K562 (cell line): ENCODE measurements at regions not wholly inside any gene's neighbourhood (a gene's known extent, or its start where the extent isn't known, plus 50 kb on each side); places are given as distances from the start of the nearest gene placed in this dataset.

Experiments
- NONO ChIP-seq, 2 experiments: fragments of 200-400 bp in 1 of 2; fragments of 450-650 bp in 1 of 2; formaldehyde crosslinking in 1 of 2; IDR thresholded peaks; 2 replicates each; pipeline ENCODE4 v1.6.1; 2017; ENCODE audit warnings: low read depth in 2 of 2, mild to moderate bottlenecking in 2 of 2, moderate library complexity in 2 of 2, low read length in 1 of 2
- RB1 ChIP-seq: fragments of 450-650 bp; IDR thresholded peaks from 2 replicates; pipeline ENCODE4 v1.6.1; 2017; ENCODE audit warnings: low read depth, mild to moderate bottlenecking
- U2AF2 ChIP-seq: fragments of 200-400 bp; formaldehyde crosslinking; optimal IDR thresholded peaks from 2 replicates; pipeline ENCODE3; 2017; ENCODE audit warnings: low read depth, mild to moderate bottlenecking, low read length
- ZFP1 ChIP-seq: fragments of 450-650 bp; formaldehyde crosslinking; IDR thresholded peaks from 2 replicates; pipeline ENCODE4 v1.4.0; 2020; ENCODE audit warnings: mild to moderate bottlenecking, mixed read lengths
- TF ChIP-seq, protein P1 (sequence below), 2 experiments: fragments of 450-650 bp in 1 of 2; IDR thresholded peaks; 2 replicates each; pipeline ENCODE4 v1.6.1; 2011 to 2017; ENCODE audit warnings: low read depth in 2 of 2, antibody characterized with exemption in 1 of 2, borderline replicate concordance in 1 of 2, low read length in 1 of 2, mild to moderate bottlenecking in 1 of 2, mixed read lengths in 1 of 2; ENCODE audit not compliant: control insufficient read depth in 1 of 2
- TF ChIP-seq, protein P2 (sequence below): fragments of 450-650 bp; IDR thresholded peaks from 2 replicates; pipeline ENCODE4 v1.6.1; 2018; ENCODE audit not compliant: partially characterized antibody

DNA sequence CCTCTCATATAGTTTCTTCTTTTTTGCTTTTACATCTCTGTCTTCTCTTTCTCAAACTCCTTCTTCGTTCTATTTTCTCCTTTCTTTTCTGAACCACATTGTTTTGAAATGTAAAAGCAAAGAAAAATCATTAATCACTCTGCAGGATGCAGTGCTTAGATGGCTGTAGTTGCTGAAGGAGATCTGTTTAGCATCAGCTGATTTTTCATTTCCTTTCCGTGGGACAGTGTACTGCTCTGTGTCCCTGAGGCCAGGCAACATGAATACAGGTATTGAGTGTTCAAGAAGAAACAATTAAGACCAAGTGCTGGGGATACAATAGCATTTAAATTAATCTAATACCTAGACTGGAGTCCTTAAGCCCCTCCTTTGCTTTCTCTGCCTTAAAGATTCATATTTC, 257.2 kb upstream of the SPAG17 start (continued):
- TF ChIP-seq, protein P1, sequence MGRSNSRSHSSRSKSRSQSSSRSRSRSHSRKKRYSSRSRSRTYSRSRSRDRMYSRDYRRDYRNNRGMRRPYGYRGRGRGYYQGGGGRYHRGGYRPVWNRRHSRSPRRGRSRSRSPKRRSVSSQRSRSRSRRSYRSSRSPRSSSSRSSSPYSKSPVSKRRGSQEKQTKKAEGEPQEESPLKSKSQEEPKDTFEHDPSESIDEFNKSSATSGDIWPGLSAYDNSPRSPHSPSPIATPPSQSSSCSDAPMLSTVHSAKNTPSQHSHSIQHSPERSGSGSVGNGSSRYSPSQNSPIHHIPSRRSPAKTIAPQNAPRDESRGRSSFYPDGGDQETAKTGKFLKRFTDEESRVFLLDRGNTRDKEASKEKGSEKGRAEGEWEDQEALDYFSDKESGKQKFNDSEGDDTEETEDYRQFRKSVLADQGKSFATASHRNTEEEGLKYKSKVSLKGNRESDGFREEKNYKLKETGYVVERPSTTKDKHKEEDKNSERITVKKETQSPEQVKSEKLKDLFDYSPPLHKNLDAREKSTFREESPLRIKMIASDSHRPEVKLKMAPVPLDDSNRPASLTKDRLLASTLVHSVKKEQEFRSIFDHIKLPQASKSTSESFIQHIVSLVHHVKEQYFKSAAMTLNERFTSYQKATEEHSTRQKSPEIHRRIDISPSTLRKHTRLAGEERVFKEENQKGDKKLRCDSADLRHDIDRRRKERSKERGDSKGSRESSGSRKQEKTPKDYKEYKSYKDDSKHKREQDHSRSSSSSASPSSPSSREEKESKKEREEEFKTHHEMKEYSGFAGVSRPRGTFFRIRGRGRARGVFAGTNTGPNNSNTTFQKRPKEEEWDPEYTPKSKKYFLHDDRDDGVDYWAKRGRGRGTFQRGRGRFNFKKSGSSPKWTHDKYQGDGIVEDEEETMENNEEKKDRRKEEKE (IDR thresholded peaks at IDR 0.05; ENCODE audit: borderline replicate concordance in 1 of 2, control insufficient read depth in 1 of 2, low read depth in 2 of 2, low read length in 1 of 2), result no peak
- TF ChIP-seq, protein P2, sequence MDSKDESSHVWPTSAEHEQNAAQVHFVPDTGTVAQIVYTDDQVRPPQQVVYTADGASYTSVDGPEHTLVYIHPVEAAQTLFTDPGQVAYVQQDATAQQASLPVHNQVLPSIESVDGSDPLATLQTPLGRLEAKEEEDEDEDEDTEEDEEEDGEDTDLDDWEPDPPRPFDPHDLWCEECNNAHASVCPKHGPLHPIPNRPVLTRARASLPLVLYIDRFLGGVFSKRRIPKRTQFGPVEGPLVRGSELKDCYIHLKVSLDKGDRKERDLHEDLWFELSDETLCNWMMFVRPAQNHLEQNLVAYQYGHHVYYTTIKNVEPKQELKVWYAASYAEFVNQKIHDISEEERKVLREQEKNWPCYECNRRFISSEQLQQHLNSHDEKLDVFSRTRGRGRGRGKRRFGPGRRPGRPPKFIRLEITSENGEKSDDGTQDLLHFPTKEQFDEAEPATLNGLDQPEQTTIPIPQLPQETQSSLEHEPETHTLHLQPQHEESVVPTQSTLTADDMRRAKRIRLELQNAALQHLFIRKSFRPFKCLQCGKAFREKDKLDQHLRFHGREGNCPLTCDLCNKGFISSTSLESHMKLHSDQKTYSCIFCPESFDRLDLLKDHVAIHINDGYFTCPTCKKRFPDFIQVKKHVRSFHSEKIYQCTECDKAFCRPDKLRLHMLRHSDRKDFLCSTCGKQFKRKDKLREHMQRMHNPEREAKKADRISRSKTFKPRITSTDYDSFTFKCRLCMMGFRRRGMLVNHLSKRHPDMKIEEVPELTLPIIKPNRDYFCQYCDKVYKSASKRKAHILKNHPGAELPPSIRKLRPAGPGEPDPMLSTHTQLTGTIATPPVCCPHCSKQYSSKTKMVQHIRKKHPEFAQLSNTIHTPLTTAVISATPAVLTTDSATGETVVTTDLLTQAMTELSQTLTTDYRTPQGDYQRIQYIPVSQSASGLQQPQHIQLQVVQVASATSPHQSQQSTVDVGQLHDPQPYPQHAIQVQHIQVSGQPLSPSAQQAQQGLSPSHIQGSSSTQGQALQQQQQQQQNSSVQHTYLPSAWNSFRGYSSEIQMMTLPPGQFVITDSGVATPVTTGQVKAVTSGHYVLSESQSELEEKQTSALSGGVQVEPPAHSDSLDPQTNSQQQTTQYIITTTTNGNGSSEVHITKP, result no peak
- no peak for TF ChIP-seq RB1
- no peak for TF ChIP-seq U2AF2
- TF ChIP-seq NONO (IDR thresholded peaks at IDR 0.05; ENCODE audit: low read depth in 2 of 2, low read length in 1 of 2), result no peak
- TF ChIP-seq ZFP1 (CRISPR knock-in tag), result no peak
